HepG2 (cell line): ENCODE measurements at regions not wholly inside any gene's neighbourhood (a gene's known extent, or its start where the extent isn't known, plus 50 kb on each side); places are given as distances from the start of the nearest gene placed in this dataset.
A peak's percentile ranks its signal among the peaks of the same experiment; 100 is the strongest.

Experiments
- IKZF1 ChIP-seq: fragments of 450-650 bp; IDR thresholded peaks from 2 replicates; pipeline ENCODE4 v1.7.1; 2016
- KAT7 ChIP-seq: IDR thresholded peaks from 2 replicates; pipeline ENCODE4 v1.6.1; 2018; ENCODE audit warnings: borderline replicate concordance, missing compliant biosample characterization
- MBD4 ChIP-seq: IDR thresholded peaks from 2 replicates; pipeline ENCODE4 v1.6.1; 2012; ENCODE audit warnings: low read length, inconsistent platforms, borderline replicate concordance
- MED8 ChIP-seq: sonication (generic); formaldehyde crosslinking; IDR thresholded peaks from 2 replicates; pipeline ENCODE4 v1.8.1; 2023; ENCODE audit warnings: mild to moderate bottlenecking, missing genetic modification reagents; ENCODE audit not compliant: insufficient replicate concordance
- NCOR1 ChIP-seq: fragments of 200-600 bp; sonication (generic); IDR thresholded peaks from 2 replicates; pipeline ENCODE4 v1.7.0; 2017; ENCODE audit warnings: antibody characterized with exemption, low read length, borderline replicate concordance
- POGZ ChIP-seq: sonication (generic); formaldehyde crosslinking; IDR thresholded peaks from 2 replicates; pipeline ENCODE4 v1.4.0; 2020; ENCODE audit warnings: mild to moderate bottlenecking, missing genetic modification reagents
- PPARG ChIP-seq: conservative IDR thresholded peaks from 2 replicates; pipeline ENCODE4 v1.6.1; 2016; ENCODE audit warnings: missing biosample characterization, missing genetic modification reagents
- SP5 ChIP-seq: IDR thresholded peaks from 2 replicates; pipeline ENCODE4 v1.6.1; 2016; ENCODE audit warnings: low read depth, borderline replicate concordance
- TEAD3 ChIP-seq: optimal IDR thresholded peaks from 2 replicates; pipeline ENCODE3; 2016; ENCODE audit warnings: borderline replicate concordance
- TEF ChIP-seq: sonication (generic); formaldehyde crosslinking; IDR thresholded peaks from 2 replicates; pipeline ENCODE4 v1.5.0; 2020; ENCODE audit warnings: missing genetic modification reagents
- ZMYM2 ChIP-seq: sonication (generic); formaldehyde crosslinking; IDR thresholded peaks from 2 replicates; pipeline ENCODE4 v1.8.0; 2022; ENCODE audit warnings: mild to moderate bottlenecking, missing genetic modification reagents
- ZSCAN29 ChIP-seq: sonication (generic); formaldehyde crosslinking; conservative IDR thresholded peaks from 2 replicates; pipeline ENCODE4 v1.4.0; 2020; ENCODE audit warnings: mild to moderate bottlenecking, missing genetic modification reagents
- TF ChIP-seq, protein P1 (sequence below): sonication (generic); formaldehyde crosslinking; conservative IDR thresholded peaks from 2 replicates; pipeline ENCODE4 v1.4.0; 2020; ENCODE audit warnings: mild to moderate bottlenecking, missing genetic modification reagents, moderate library complexity
- TF ChIP-seq, protein P2 (sequence below): sonication (generic); formaldehyde crosslinking; IDR thresholded peaks from 2 replicates; pipeline ENCODE4 v1.5.1; 2020; ENCODE audit warnings: mild to moderate bottlenecking, missing genetic modification reagents, moderate library complexity
- TF ChIP-seq, protein P3 (sequence below): IDR thresholded peaks from 2 replicates; pipeline ENCODE4 v1.6.1; 2016; ENCODE audit warnings: missing compliant biosample characterization, missing genetic modification reagents, borderline replicate concordance
- TF ChIP-seq, protein P4 (sequence below), 2 experiments: sonication (generic) in 1 of 2; formaldehyde crosslinking in 1 of 2; IDR thresholded peaks; 2 replicates each; pipeline versions ENCODE4 v1.4.0 to v1.6.1; 2018 to 2020; ENCODE audit warnings: missing genetic modification reagents in 2 of 2, borderline replicate concordance in 1 of 2, low read depth in 1 of 2, mild to moderate bottlenecking in 1 of 2, missing biosample characterization in 1 of 2

- TF ChIP-seq MED8 (peak; percentile 45), TEAD3 (CRISPR knock-in tag) (peak; percentile 75), NCOR1 (peak; percentile 95; the same call in 1 of the 2 replicates), PPARG (CRISPR knock-in tag) (no peak), MBD4 (peak; percentile 82; the same call in 1 of the 2 replicates), SP5 (CRISPR knock-in tag) (no peak), ZMYM2 (CRISPR knock-in tag) (peak; percentile 100), ZSCAN29 (CRISPR knock-in tag) (peak; percentile 97), IKZF1 (no peak), TEF (CRISPR knock-in tag) (no peak), KAT7 (CRISPR knock-in tag) (0 out of 2 replicates have a peak, but pooled peaks have one; percentile 27), POGZ (CRISPR knock-in tag) (peak; percentile 95)
- TF ChIP-seq, protein P1, sequence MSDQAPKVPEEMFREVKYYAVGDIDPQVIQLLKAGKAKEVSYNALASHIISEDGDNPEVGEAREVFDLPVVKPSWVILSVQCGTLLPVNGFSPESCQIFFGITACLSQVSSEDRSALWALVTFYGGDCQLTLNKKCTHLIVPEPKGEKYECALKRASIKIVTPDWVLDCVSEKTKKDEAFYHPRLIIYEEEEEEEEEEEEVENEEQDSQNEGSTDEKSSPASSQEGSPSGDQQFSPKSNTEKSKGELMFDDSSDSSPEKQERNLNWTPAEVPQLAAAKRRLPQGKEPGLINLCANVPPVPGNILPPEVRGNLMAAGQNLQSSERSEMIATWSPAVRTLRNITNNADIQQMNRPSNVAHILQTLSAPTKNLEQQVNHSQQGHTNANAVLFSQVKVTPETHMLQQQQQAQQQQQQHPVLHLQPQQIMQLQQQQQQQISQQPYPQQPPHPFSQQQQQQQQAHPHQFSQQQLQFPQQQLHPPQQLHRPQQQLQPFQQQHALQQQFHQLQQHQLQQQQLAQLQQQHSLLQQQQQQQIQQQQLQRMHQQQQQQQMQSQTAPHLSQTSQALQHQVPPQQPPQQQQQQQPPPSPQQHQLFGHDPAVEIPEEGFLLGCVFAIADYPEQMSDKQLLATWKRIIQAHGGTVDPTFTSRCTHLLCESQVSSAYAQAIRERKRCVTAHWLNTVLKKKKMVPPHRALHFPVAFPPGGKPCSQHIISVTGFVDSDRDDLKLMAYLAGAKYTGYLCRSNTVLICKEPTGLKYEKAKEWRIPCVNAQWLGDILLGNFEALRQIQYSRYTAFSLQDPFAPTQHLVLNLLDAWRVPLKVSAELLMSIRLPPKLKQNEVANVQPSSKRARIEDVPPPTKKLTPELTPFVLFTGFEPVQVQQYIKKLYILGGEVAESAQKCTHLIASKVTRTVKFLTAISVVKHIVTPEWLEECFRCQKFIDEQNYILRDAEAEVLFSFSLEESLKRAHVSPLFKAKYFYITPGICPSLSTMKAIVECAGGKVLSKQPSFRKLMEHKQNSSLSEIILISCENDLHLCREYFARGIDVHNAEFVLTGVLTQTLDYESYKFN (CRISPR knock-in tag), result peak; percentile 81
- TF ChIP-seq, protein P2, sequence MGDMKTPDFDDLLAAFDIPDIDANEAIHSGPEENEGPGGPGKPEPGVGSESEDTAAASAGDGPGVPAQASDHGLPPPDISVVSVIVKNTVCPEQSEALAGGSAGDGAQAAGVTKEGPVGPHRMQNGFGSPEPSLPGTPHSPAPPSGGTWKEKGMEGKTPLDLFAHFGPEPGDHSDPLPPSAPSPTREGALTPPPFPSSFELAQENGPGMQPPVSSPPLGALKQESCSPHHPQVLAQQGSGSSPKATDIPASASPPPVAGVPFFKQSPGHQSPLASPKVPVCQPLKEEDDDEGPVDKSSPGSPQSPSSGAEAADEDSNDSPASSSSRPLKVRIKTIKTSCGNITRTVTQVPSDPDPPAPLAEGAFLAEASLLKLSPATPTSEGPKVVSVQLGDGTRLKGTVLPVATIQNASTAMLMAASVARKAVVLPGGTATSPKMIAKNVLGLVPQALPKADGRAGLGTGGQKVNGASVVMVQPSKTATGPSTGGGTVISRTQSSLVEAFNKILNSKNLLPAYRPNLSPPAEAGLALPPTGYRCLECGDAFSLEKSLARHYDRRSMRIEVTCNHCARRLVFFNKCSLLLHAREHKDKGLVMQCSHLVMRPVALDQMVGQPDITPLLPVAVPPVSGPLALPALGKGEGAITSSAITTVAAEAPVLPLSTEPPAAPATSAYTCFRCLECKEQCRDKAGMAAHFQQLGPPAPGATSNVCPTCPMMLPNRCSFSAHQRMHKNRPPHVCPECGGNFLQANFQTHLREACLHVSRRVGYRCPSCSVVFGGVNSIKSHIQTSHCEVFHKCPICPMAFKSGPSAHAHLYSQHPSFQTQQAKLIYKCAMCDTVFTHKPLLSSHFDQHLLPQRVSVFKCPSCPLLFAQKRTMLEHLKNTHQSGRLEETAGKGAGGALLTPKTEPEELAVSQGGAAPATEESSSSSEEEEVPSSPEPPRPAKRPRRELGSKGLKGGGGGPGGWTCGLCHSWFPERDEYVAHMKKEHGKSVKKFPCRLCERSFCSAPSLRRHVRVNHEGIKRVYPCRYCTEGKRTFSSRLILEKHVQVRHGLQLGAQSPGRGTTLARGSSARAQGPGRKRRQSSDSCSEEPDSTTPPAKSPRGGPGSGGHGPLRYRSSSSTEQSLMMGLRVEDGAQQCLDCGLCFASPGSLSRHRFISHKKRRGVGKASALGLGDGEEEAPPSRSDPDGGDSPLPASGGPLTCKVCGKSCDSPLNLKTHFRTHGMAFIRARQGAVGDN (CRISPR knock-in tag), result no peak
- TF ChIP-seq, protein P3, sequence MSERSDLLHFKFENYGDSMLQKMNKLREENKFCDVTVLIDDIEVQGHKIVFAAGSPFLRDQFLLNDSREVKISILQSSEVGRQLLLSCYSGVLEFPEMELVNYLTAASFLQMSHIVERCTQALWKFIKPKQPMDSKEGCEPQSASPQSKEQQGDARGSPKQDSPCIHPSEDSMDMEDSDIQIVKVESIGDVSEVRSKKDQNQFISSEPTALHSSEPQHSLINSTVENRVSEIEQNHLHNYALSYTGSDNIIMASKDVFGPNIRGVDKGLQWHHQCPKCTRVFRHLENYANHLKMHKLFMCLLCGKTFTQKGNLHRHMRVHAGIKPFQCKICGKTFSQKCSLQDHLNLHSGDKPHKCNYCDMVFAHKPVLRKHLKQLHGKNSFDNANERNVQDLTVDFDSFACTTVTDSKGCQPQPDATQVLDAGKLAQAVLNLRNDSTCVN (CRISPR knock-in tag), result 0 out of 2 replicates have a peak, but pooled peaks have one; percentile 45
- TF ChIP-seq, protein P4, sequence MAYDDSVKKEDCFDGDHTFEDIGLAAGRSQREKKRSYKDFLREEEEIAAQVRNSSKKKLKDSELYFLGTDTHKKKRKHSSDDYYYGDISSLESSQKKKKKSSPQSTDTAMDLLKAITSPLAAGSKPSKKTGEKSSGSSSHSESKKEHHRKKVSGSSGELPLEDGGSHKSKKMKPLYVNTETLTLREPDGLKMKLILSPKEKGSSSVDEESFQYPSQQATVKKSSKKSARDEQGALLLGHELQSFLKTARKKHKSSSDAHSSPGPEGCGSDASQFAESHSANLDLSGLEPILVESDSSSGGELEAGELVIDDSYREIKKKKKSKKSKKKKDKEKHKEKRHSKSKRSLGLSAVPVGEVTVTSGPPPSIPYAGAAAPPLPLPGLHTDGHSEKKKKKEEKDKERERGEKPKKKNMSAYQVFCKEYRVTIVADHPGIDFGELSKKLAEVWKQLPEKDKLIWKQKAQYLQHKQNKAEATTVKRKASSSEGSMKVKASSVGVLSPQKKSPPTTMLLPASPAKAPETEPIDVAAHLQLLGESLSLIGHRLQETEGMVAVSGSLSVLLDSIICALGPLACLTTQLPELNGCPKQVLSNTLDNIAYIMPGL (CRISPR knock-in tag; IDR thresholded peaks at IDR 0.05; ENCODE audit: borderline replicate concordance in 1 of 2, low read depth in 1 of 2), result no peak; a peak in 1 of 4 replicates
Measured at GRCh38 chr6:137810554-137811120, 56.4 kb upstream of the TNFAIP3 start (continued).
